Nephron (organoid): ENCODE measurements at regions not wholly inside any gene's neighbourhood (a gene's known extent, or its start where the extent isn't known, plus 50 kb on each side); places are given as distances from the start of the nearest gene placed in this dataset.
A peak's percentile ranks its signal among the peaks of the same experiment; 100 is the strongest.

Experiments
- H3K27ac Mint-ChIP-seq, 3 experiments: 2 replicates each; pipeline ENCODE4 v1.8.0; 2020; ENCODE audit warnings: mixed read lengths in 3 of 3, mild to moderate bottlenecking in 2 of 3, moderate library complexity in 1 of 3
- H3K27me3 Mint-ChIP-seq: 2 replicates; pipeline ENCODE4 v1.8.0; 2021; ENCODE audit warnings: low read depth, mild to moderate bottlenecking, moderate library complexity, mixed read lengths
- H3K36me3 Mint-ChIP-seq: 2 replicates; pipeline ENCODE4 v1.8.0; 2020; ENCODE audit warnings: low read depth, mixed read lengths
- H3K4me1 Mint-ChIP-seq: 2 replicates; pipeline ENCODE4 v1.8.0; 2020; ENCODE audit warnings: mixed read lengths
- H3K4me3 Mint-ChIP-seq, 3 experiments: 2 replicates each; pipeline ENCODE4 v1.8.0; 2020; ENCODE audit warnings: mild to moderate bottlenecking in 3 of 3, mixed read lengths in 3 of 3, moderate library complexity in 2 of 3
- H3K9me3 Mint-ChIP-seq: 2 replicates; pipeline ENCODE4 v1.8.0; 2020; ENCODE audit warnings: mixed read lengths
- TF ChIP-seq, protein P1 (sequence below), 3 experiments: fragments of 200-600 bp; sonication (generic); IDR thresholded peaks; one replicate each; pipeline ENCODE4 v1.5.0; 2021; ENCODE audit warnings: antibody characterized with exemption in 3 of 3; ENCODE audit not compliant: unreplicated experiment in 3 of 3

DNA sequence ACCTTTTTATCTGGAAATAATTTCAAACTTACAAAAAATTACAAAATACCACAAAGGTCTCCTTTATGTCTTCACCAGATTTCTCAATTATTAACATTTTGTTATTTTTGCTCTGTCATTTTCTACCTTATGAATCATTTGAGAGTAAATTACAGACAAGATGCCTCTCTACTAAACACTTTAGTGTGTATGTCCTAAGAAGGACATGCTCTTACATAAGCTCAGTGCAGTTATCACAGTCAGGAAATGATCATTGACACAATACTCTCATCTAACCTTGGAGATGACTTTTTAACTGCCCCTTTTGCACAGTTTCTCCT lies 378.9 kb upstream of the RUNX1 start:
- Mint-ChIP-seq H3K4me1 (peaks cover 14% of the 10 kb centered on the region), H3K9me3 (peaks cover 18% of the 10 kb centered on the region), H3K27me3 (peaks cover 23% of the 10 kb centered on the region), H3K4me3 (no peak overlapping the region), H3K36me3 (no peaks in the 10 kb centered on the region), H3K27ac (peak overlapping the region in 2 of 3 experiments; percentile 13 to 34)
- TF ChIP-seq, protein P1, sequence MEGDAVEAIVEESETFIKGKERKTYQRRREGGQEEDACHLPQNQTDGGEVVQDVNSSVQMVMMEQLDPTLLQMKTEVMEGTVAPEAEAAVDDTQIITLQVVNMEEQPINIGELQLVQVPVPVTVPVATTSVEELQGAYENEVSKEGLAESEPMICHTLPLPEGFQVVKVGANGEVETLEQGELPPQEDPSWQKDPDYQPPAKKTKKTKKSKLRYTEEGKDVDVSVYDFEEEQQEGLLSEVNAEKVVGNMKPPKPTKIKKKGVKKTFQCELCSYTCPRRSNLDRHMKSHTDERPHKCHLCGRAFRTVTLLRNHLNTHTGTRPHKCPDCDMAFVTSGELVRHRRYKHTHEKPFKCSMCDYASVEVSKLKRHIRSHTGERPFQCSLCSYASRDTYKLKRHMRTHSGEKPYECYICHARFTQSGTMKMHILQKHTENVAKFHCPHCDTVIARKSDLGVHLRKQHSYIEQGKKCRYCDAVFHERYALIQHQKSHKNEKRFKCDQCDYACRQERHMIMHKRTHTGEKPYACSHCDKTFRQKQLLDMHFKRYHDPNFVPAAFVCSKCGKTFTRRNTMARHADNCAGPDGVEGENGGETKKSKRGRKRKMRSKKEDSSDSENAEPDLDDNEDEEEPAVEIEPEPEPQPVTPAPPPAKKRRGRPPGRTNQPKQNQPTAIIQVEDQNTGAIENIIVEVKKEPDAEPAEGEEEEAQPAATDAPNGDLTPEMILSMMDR (IDR thresholded peaks at IDR 0.05; ENCODE audit: unreplicated experiment in 3 of 3), result no peak

- Mint-ChIP-seq H3K36me3 (no peaks in the 10 kb centered on the region), H3K27ac (no peak overlapping the region), H3K9me3 (peaks cover 18% of the 10 kb centered on the region), H3K27me3 (peaks cover 23% of the 10 kb centered on the region), H3K4me1 (peaks cover 14% of the 10 kb centered on the region), H3K4me3 (no peak overlapping the region)
- TF ChIP-seq, protein P1 (IDR thresholded peaks at IDR 0.05; ENCODE audit: unreplicated experiment in 3 of 3), result no peak
Measured at GRCh38 chr21:35427320-35428000, 378.4 kb upstream of the RUNX1 start.

- Mint-ChIP-seq H3K4me1 (peaks cover 14% of the 10 kb centered on the region), H3K9me3 (peaks cover 19% of the 10 kb centered on the region), H3K4me3 (no peak overlapping the region)
Measured at GRCh38 chr21:35426897-35427296, 377.8 kb upstream of the RUNX1 start.

DNA sequence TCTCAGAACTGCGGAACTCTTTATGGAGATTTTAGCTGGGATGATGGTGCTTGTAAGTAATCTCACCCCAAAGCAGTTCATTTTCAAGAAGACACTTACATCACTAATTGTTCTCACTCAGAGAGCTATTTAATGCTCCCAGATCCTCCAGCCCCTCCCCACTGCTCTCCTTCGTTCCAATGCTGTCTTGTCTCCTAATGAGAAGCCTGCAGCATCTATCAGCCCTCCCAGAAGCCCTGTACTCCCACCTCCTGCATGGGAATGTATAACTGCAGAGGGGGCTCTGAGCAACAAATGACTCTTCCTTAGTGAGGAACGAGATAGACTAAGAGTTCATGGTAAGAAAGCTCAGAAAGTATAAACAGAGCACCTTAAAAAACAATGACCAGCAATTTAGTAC lies 377.4 kb upstream of the RUNX1 start:
- H3K27me3 Mint-ChIP-seq, result peaks cover 23% of the 10 kb centered on the region
- peaks cover 22% of the 10 kb centered on the region for H3K9me3 Mint-ChIP-seq
- H3K4me3 Mint-ChIP-seq, result no peak overlapping the region
- H3K4me1 Mint-ChIP-seq, result peaks cover 14% of the 10 kb centered on the region
- no peak overlapping the region for H3K27ac Mint-ChIP-seq
- TF ChIP-seq, protein P1 (IDR thresholded peaks at IDR 0.05; ENCODE audit: unreplicated experiment in 3 of 3), result no peak
- H3K36me3 Mint-ChIP-seq, result no peaks in the 10 kb centered on the region

More at GRCh38 chr21:35426897-35427296, 377.8 kb upstream of the RUNX1 start:
- Mint-ChIP-seq H3K36me3 (no peaks in the 10 kb centered on the region), H3K27me3 (peaks cover 23% of the 10 kb centered on the region), H3K27ac (no peak overlapping the region)
- TF ChIP-seq, protein P1 (IDR thresholded peaks at IDR 0.05; ENCODE audit: unreplicated experiment in 3 of 3), result no peak

DNA sequence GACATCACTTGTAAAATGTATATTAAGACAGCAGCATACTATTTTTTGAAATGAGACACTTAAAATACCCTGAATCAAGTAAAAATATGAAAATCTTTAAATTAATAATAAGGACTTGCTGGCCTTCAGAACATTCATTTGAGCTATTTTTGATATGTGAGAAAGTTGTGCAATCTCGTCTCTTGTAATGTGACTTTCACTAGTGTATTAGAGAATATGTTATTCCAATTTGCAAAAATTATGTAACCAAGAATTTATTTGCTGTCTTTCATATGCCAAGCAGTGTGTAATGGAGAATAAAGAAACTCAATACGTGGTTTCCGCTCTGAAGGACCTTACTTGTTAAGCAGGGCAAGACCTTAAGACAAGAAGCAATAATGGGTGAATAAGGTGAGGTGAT lies 375.0 kb upstream of the RUNX1 start:
- TF ChIP-seq, protein P1 (IDR thresholded peaks at IDR 0.05; ENCODE audit: unreplicated experiment in 3 of 3), result no peak
- peaks cover 23% of the 10 kb centered on the region for H3K9me3 Mint-ChIP-seq

DNA sequence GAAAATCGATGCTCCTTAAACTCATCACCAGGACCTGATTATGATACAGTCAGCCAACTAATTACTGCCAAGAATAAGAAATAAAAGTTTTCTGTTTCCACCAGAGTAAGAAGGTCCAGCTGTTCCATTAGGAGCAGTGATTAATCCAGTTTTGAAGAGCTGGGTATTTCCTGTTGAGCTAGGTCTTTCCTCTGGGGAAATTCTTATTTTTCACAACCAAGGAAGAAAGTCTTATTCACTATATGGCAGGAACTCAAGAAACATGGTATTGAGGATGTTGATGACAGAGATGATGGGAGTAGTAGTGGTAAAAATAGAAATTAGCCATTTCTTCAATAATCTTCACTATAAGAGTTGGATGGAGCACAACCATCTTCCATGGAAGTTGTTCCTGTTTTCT lies 374.6 kb upstream of the RUNX1 start:
- Mint-ChIP-seq H3K4me3 (no peak overlapping the region), H3K27me3 (peaks cover 14% of the 10 kb centered on the region), H3K27ac (no peak overlapping the region), H3K9me3 (peaks cover 26% of the 10 kb centered on the region), H3K36me3 (no peaks in the 10 kb centered on the region), H3K4me1 (peaks cover 9% of the 10 kb centered on the region)
- TF ChIP-seq, protein P1 (IDR thresholded peaks at IDR 0.05; ENCODE audit: unreplicated experiment in 3 of 3), result no peak

More for the DNA sequence above, 375.0 kb upstream of the RUNX1 start:
- Mint-ChIP-seq H3K4me3 (no peak overlapping the region), H3K36me3 (no peaks in the 10 kb centered on the region), H3K4me1 (peaks cover 14% of the 10 kb centered on the region), H3K27me3 (peaks cover 18% of the 10 kb centered on the region), H3K27ac (no peak overlapping the region)
